H9 (cell line): ENCODE measurements at regions not wholly inside any gene's neighbourhood (a gene's known extent, or its start where the extent isn't known, plus 50 kb on each side); places are given as distances from the start of the nearest gene placed in this dataset.

Source experiments
- DNase-seq: peaks from one replicate; pipeline ENCODE4 v3.0.0-alpha.2; 2017
- H2AFZ ChIP-seq: one replicate; pipeline ENCODE4 v1.6.1; 2013; ENCODE audit warnings: mild to moderate bottlenecking, low read length, control low read depth, moderate library complexity
- H2AK5ac ChIP-seq: 2 replicates; pipeline ENCODE4 v1.6.1; 2013; ENCODE audit warnings: low read length, control low read depth, mixed read lengths; ENCODE audit not compliant: insufficient read length
- H2BK120ac ChIP-seq: one replicate; pipeline ENCODE4 v1.6.1; 2013; ENCODE audit warnings: low read depth, mild to moderate bottlenecking, low read length, control low read depth, inconsistent platforms; ENCODE audit not compliant: poor library complexity, severe bottlenecking
- H2BK12ac ChIP-seq: 2 replicates; pipeline ENCODE4 v1.6.1; 2013; ENCODE audit warnings: low read length, control low read depth, mixed read lengths, low read depth; ENCODE audit not compliant: insufficient read length
- H2BK15ac ChIP-seq: 2 replicates; pipeline ENCODE4 v1.6.1; 2013; ENCODE audit warnings: low read depth, low read length, control low read depth
- H2BK20ac ChIP-seq: one replicate; pipeline ENCODE4 v1.6.1; 2013; ENCODE audit warnings: low read depth, mild to moderate bottlenecking, low read length, control low read depth, inconsistent platforms; ENCODE audit not compliant: poor library complexity, severe bottlenecking
- H2BK5ac ChIP-seq: 2 replicates; pipeline ENCODE4 v1.6.1; 2013; ENCODE audit warnings: low read length, control low read depth, mixed read lengths; ENCODE audit not compliant: insufficient read length
- H3K14ac ChIP-seq: 2 replicates; pipeline ENCODE4 v1.6.1; 2013; ENCODE audit warnings: low read length, control low read depth; ENCODE audit not compliant: insufficient read depth
- H3K18ac ChIP-seq: 2 replicates; pipeline ENCODE4 v1.6.1; 2013; ENCODE audit warnings: low read depth, mild to moderate bottlenecking, mixed read lengths, low read length, control low read depth; ENCODE audit not compliant: insufficient read length
- H3K23ac ChIP-seq: 2 replicates; pipeline ENCODE4 v1.6.1; 2013; ENCODE audit warnings: low read length, control low read depth, mixed read lengths, low read depth; ENCODE audit not compliant: insufficient read length
- H3K23me2 ChIP-seq: 2 replicates; pipeline ENCODE4 v1.6.1; 2013; ENCODE audit warnings: low read depth, mild to moderate bottlenecking, mixed read lengths, low read length, control low read depth; ENCODE audit not compliant: insufficient read length, poor library complexity, severe bottlenecking
- H3K27ac ChIP-seq: 2 replicates; pipeline ENCODE4 v1.5.1; 2013; ENCODE audit warnings: low read length, control low read depth, mixed read lengths, low read depth; ENCODE audit not compliant: insufficient read length
- H3K27me3 ChIP-seq: 2 replicates; pipeline ENCODE4 v1.6.1; 2013; ENCODE audit warnings: low read length, control low read depth, inconsistent platforms; ENCODE audit not compliant: insufficient read depth
- H3K4ac ChIP-seq: 2 replicates; pipeline ENCODE4 v1.6.1; 2013; ENCODE audit warnings: low read depth, mild to moderate bottlenecking, control low read depth, inconsistent platforms, low read length, moderate library complexity
- H3K4me1 ChIP-seq: 2 replicates; pipeline ENCODE4 v1.6.1; 2013; ENCODE audit warnings: low read length, control low read depth, inconsistent platforms; ENCODE audit not compliant: insufficient read depth
- H3K4me2 ChIP-seq: 2 replicates; pipeline ENCODE4 v1.6.1; 2013; ENCODE audit warnings: low read length, control low read depth, mixed read lengths; ENCODE audit not compliant: insufficient read length, insufficient read depth
- H3K56ac ChIP-seq: 2 replicates; pipeline ENCODE4 v1.6.1; 2013; ENCODE audit warnings: low read depth, mild to moderate bottlenecking, mixed read lengths, low read length, control low read depth; ENCODE audit not compliant: insufficient read length
- H3K79me1 ChIP-seq: 2 replicates; pipeline ENCODE4 v1.6.1; 2013; ENCODE audit warnings: low read depth, mild to moderate bottlenecking, moderate library complexity, low read length, control low read depth, inconsistent platforms; ENCODE audit not compliant: insufficient read depth, poor library complexity, severe bottlenecking
- H3K79me2 ChIP-seq: 2 replicates; pipeline ENCODE4 v1.6.1; 2013; ENCODE audit warnings: low read length, control low read depth, inconsistent platforms; ENCODE audit not compliant: insufficient read depth
- H3K9ac ChIP-seq: 2 replicates; pipeline ENCODE4 v1.6.1; 2013; ENCODE audit warnings: low read length, control low read depth, mixed read lengths; ENCODE audit not compliant: insufficient read length; ENCODE audit errors: extremely low read depth
- H3K9me3 ChIP-seq: one replicate; pipeline ENCODE4 v1.6.1; 2013; ENCODE audit warnings: low read depth, low read length, inconsistent platforms; ENCODE audit not compliant: control insufficient read depth
- H3T11ph ChIP-seq: one replicate; pipeline ENCODE4 v1.6.1; 2013; ENCODE audit warnings: mild to moderate bottlenecking, low read length, control low read depth, inconsistent platforms
- H4K20me1 ChIP-seq: one replicate; pipeline ENCODE4 v1.6.1; 2013; ENCODE audit not compliant: control insufficient read depth, insufficient read length, insufficient read depth
- H4K5ac ChIP-seq: 2 replicates; pipeline ENCODE4 v1.6.1; 2013; ENCODE audit warnings: low read depth, mild to moderate bottlenecking, mixed read lengths, low read length, control low read depth; ENCODE audit not compliant: insufficient read length
- H4K8ac ChIP-seq: replicated peaks from 2 replicates; pipeline ENCODE4 v1.6.1; 2013; ENCODE audit warnings: low read length, control low read depth, mixed read lengths, low read depth; ENCODE audit not compliant: insufficient read length
- H4K91ac ChIP-seq: 2 replicates; pipeline ENCODE4 v1.6.1; 2013; ENCODE audit warnings: low read depth, mild to moderate bottlenecking, moderate library complexity, mixed read lengths, low read length, control low read depth; ENCODE audit not compliant: insufficient read length
- H3K27ac Mint-ChIP-seq, 3 experiments: 2 replicates in 2 of 3; 3 replicates in 1 of 3; pipeline ENCODE4 v1.8.0; 2020 to 2021; ENCODE audit warnings: mixed read lengths in 3 of 3, mild to moderate bottlenecking in 1 of 3, moderate library complexity in 1 of 3
- H3K27me3 Mint-ChIP-seq: 2 replicates; pipeline ENCODE4 v1.8.0; 2021; ENCODE audit warnings: low read depth, mild to moderate bottlenecking, moderate library complexity, mixed read lengths
- H3K36me3 Mint-ChIP-seq, 3 experiments: 2 replicates in 2 of 3; 3 replicates in 1 of 3; pipeline ENCODE4 v1.8.0; 2020 to 2021; ENCODE audit warnings: low read depth in 3 of 3, mixed read lengths in 3 of 3; ENCODE audit not compliant: insufficient read depth in 1 of 3
- H3K4me1 Mint-ChIP-seq, 2 experiments: 2 replicates each; pipeline ENCODE4 v1.8.0; 2020; ENCODE audit warnings: mixed read lengths in 2 of 2
- H3K4me3 Mint-ChIP-seq, 2 experiments: 2 replicates in 1 of 2; 3 replicates in 1 of 2; pipeline ENCODE4 v1.8.0; 2020 to 2021; ENCODE audit warnings: mild to moderate bottlenecking in 2 of 2, mixed read lengths in 2 of 2, moderate library complexity in 1 of 2
- H3K9me3 Mint-ChIP-seq, 2 experiments: 2 replicates in 1 of 2; 3 replicates in 1 of 2; pipeline ENCODE4 v1.8.0; 2020; ENCODE audit warnings: mild to moderate bottlenecking in 2 of 2, mixed read lengths in 2 of 2, moderate library complexity in 1 of 2
- CTCF ChIP-seq: fragments of 200-600 bp; sonication (generic); conservative IDR thresholded peaks from 3 replicates; pipeline ENCODE4 v1.8.0; 2021; ENCODE audit warnings: antibody characterized with exemption, mild to moderate bottlenecking
- WGBS: extraction: QIAGEN DNeasy Blood & Tissue Kit; methylation state at CpG from one replicate; pipeline ENCODE4 v1.1.7; 2013; ENCODE audit warnings: missing lambda C conversion rate, low lambda C conversion rate, mixed read lengths; ENCODE audit not compliant: insufficient read length; ENCODE audit errors: extremely low coverage; 5-methylcytosine and 5-hydroxymethylcytosine counted together

DNA sequence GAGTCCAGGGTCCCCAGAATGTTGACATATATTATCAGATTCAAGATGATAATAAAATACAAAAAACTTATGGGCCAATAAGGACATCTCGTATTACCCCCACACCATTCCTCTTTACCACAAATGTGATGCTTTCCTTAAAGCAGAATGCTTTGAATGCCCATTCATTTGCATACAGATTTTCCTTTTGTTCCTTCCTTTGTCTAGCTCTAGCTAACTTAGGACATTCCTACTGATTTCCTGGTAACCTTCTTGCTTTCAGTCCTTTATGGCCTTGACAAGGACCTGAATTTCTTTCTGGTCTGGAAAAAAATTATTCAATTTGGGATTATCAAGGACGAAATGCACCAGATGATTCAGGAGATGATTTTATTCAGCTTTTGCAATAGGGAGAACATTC, 304.0 kb downstream of the TMEM114 start:
- H3K9me3 Mint-ChIP-seq: no peaks in the 10 kb centered on the region
- Histone ChIP-seq H2BK15ac (no peak overlapping the region), H3K27ac (no peak overlapping the region), H3K9me3 (no peaks in the 10 kb centered on the region), H3K56ac (no peak overlapping the region), H3K18ac (no peak overlapping the region), H4K8ac (no peak overlapping the region), H3K9ac (no peak overlapping the region), H3K4me1 (peaks cover 4% of the 10 kb centered on the region; the same call in 1 of the 2 replicates), H2BK20ac (no peak overlapping the region), H2AK5ac (no peak overlapping the region), H3K14ac (no peak overlapping the region), H3K4ac (no peak overlapping the region), H3K79me1 (no peaks in the 10 kb centered on the region), H3K79me2 (no peaks in the 10 kb centered on the region), H4K5ac (no peak overlapping the region), H3K27me3 (no peaks in the 10 kb centered on the region), H2BK120ac (no peak overlapping the region), H4K20me1 (no peaks in the 10 kb centered on the region), H2AFZ (no peak overlapping the region), H2BK12ac (no peak overlapping the region), H4K91ac (no peak overlapping the region), H3K23ac (no peak overlapping the region), H2BK5ac (no peak overlapping the region), H3K23me2 (no peaks in the 10 kb centered on the region), H3K4me2 (no peak overlapping the region), H3T11ph (no peak overlapping the region)
- H3K4me1 Mint-ChIP-seq: peaks cover 17 to 21% of the 10 kb centered on the region in 2 experiments
- H3K36me3 Mint-ChIP-seq: no peaks in the 10 kb centered on the region
- H3K27ac Mint-ChIP-seq: peak overlapping the region in 2 of 3 experiments; percentile 29 to 42; a peak in 2 of 7 replicates
- H3K27me3 Mint-ChIP-seq: peaks cover 1% of the 10 kb centered on the region
- TF ChIP-seq CTCF: no peak
- no peak overlapping the region for H3K4me3 Mint-ChIP-seq
- DNase-seq: no peak
- no CpG with 5 or more reads among the region's 2 CpGs for WGBS
